ENCODE measurements at regions not wholly inside any gene's neighbourhood (a gene's known extent, or its start where the extent isn't known, plus 50 kb on each side); places are given as distances from the start of the nearest gene placed in this dataset.

DNA sequence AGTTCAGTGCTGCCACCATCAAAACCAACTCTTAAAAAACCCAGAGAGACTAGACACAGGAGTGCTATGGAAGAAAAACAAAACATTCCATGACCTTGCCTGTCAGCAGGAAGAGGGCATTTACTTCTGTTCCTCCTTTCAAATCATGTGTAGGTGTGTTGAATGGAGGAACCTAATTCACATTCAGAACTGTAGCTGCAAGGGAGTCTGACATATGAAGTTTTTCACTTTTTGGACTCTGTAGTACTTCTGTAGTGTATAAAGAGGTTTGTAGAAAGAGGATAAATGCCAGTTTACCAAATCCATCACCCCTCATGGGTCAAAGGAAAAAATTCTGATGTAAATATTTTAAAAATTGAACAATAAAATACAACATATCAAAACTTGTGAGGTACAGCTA lies 51.1 kb upstream of the SYPL1 start:
- DNase-seq, result no peak

Data from stimulated activated CD4-positive, alpha-beta T cell treated with anti-CD3 and anti-CD28 coated beads, Interleukin-2, amount 100 ng/mL, for 24 hours (primary cell).